DOHH2 (cell line): ENCODE measurements at regions not wholly inside any gene's neighbourhood (a gene's known extent, or its start where the extent isn't known, plus 50 kb on each side); places are given as distances from the start of the nearest gene placed in this dataset.

Experiments used
- H3F3A ChIP-seq: fragments of 200-600 bp; sonication (generic), shearing (Covaris generic); 2 replicates; pipeline ENCODE4 v1.6.0; 2016; ENCODE audit warnings: antibody characterized with exemption, mild to moderate bottlenecking; ENCODE audit not compliant: control insufficient read depth, insufficient read depth
- H3K27ac ChIP-seq: fragments of 200-600 bp; sonication (generic); 2 replicates; pipeline ENCODE4 v1.5.1; 2014; ENCODE audit warnings: low read depth, mild to moderate bottlenecking, low read length, moderate library complexity
- H3K27me3 ChIP-seq: fragments of 200-600 bp; sonication (generic); 2 replicates; pipeline ENCODE4 v1.6.1; 2014; ENCODE audit warnings: mild to moderate bottlenecking, low read length, mixed read lengths; ENCODE audit not compliant: control insufficient read depth
- H3K36me3 ChIP-seq: fragments of 200-600 bp; sonication (generic); 2 replicates; pipeline ENCODE4 v1.6.1; 2014; ENCODE audit warnings: mild to moderate bottlenecking, low read length, moderate library complexity, mixed read lengths; ENCODE audit not compliant: control insufficient read depth
- H3K4me1 ChIP-seq: fragments of 200-600 bp; sonication (generic); 2 replicates; pipeline ENCODE4 v1.6.1; 2014; ENCODE audit warnings: mild to moderate bottlenecking, low read length, mixed read lengths; ENCODE audit not compliant: control insufficient read depth
- H3K4me2 ChIP-seq: fragments of 200-600 bp; sonication (generic); 2 replicates; pipeline ENCODE4 v1.6.0; 2014; ENCODE audit warnings: mild to moderate bottlenecking, low read length, moderate library complexity
- H3K4me3 ChIP-seq: fragments of 200-600 bp; sonication (generic); 2 replicates; pipeline ENCODE4 v1.5.1; 2014; ENCODE audit warnings: mild to moderate bottlenecking, low read length, mixed read lengths
- H3K79me2 ChIP-seq: fragments of 200-600 bp; sonication (generic); 2 replicates; pipeline ENCODE4 v1.6.1; 2014; ENCODE audit warnings: mild to moderate bottlenecking, low read length, mixed read lengths; ENCODE audit not compliant: control insufficient read depth
- H3K9me2 ChIP-seq: fragments of 200-600 bp; sonication (generic); replicated peaks from 2 replicates; pipeline ENCODE4 v1.6.1; 2014; ENCODE audit warnings: mild to moderate bottlenecking, low read length, mixed read lengths; ENCODE audit not compliant: control insufficient read depth
- H3K9me3 ChIP-seq: fragments of 200-600 bp; sonication (generic); 2 replicates; pipeline ENCODE4 v1.6.1; 2014; ENCODE audit warnings: antibody characterized with exemption, low read length, mixed read lengths; ENCODE audit not compliant: control insufficient read depth, insufficient read depth
- H4K20me1 ChIP-seq: fragments of 200-600 bp; sonication (generic); 2 replicates; pipeline ENCODE4 v1.6.0; 2014; ENCODE audit warnings: low read depth, mild to moderate bottlenecking, antibody characterized with exemption, low read length, moderate library complexity; ENCODE audit not compliant: control insufficient read depth, insufficient read depth
- CTCF ChIP-seq: fragments of 200-600 bp; sonication (generic); IDR thresholded peaks from one replicate; pipeline ENCODE4 v1.5.1; 2014; ENCODE audit warnings: antibody characterized with exemption, mild to moderate bottlenecking, low read depth, low read length; ENCODE audit not compliant: poor library complexity, severe bottlenecking
- EZH2phosphoT487 ChIP-seq: fragments of 200-600 bp; sonication (generic); IDR thresholded peaks from 2 replicates; pipeline ENCODE4 v1.6.1; 2017; ENCODE audit warnings: borderline replicate concordance, mild to moderate bottlenecking, antibody characterized with exemption, low read length, moderate library complexity, mixed read lengths

GRCh38 chr9:105828171-105828570, 133.8 kb downstream of the TMEM38B start:
- H3K9me2 ChIP-seq: no peaks in the 10 kb centered on the region
- H3K4me2 ChIP-seq: no peak overlapping the region
- H3K4me3 ChIP-seq: no peak overlapping the region
- H3F3A ChIP-seq: no peaks in the 10 kb centered on the region
- H3K9me3 ChIP-seq: no peaks in the 10 kb centered on the region
- no peaks in the 10 kb centered on the region for H4K20me1 ChIP-seq
- no peak for TF ChIP-seq CTCF
- no peak for TF ChIP-seq EZH2phosphoT487
- no peak overlapping the region for H3K27ac ChIP-seq
- H3K27me3 ChIP-seq: no peaks in the 10 kb centered on the region
- H3K4me1 ChIP-seq: no peaks in the 10 kb centered on the region
- H3K36me3 ChIP-seq: no peaks in the 10 kb centered on the region
- no peaks in the 10 kb centered on the region for H3K79me2 ChIP-seq

- no peaks in the 10 kb centered on the region for H3K79me2 ChIP-seq
These were observed 134.4 kb downstream of the TMEM38B start for GRCh38 chr9:105828596-105829213.

DNA sequence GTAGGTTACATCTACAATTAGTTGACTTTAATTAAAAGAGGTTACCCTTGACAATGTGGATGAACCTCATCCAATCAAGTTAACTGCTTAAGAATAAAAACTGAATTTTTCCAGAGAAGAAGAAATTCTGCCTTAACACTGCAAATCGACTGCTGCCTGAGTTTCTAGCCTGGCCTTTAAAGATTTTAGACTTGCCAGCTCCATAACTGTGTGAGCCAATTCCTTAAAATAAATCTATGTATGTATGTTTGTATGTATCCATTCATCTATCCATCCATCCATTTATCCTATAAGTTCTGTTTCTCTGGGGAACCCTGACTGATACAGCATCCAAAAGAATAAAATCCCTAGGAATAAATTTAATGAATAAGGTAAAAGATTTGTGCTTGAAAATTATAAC, 136.1 kb downstream of the TMEM38B start:
- Histone ChIP-seq H3K27ac (no peak overlapping the region), H3K9me2 (no peaks in the 10 kb centered on the region), H3K79me2 (no peaks in the 10 kb centered on the region), H3K4me2 (no peak overlapping the region), H3F3A (no peaks in the 10 kb centered on the region), H4K20me1 (no peaks in the 10 kb centered on the region), H3K4me1 (no peaks in the 10 kb centered on the region), H3K9me3 (no peaks in the 10 kb centered on the region), H3K27me3 (no peaks in the 10 kb centered on the region), H3K4me3 (no peak overlapping the region), H3K36me3 (no peaks in the 10 kb centered on the region)
- TF ChIP-seq EZH2phosphoT487 (no peak), CTCF (no peak)

More at GRCh38 chr9:105828596-105829213, 134.4 kb downstream of the TMEM38B start:
- H3F3A ChIP-seq: no peaks in the 10 kb centered on the region
- no peak overlapping the region for H3K27ac ChIP-seq
- no peaks in the 10 kb centered on the region for H3K9me2 ChIP-seq
- no peaks in the 10 kb centered on the region for H4K20me1 ChIP-seq
- H3K9me3 ChIP-seq: no peaks in the 10 kb centered on the region
- H3K4me3 ChIP-seq: no peak overlapping the region
- H3K27me3 ChIP-seq: no peaks in the 10 kb centered on the region
- H3K4me1 ChIP-seq: no peaks in the 10 kb centered on the region
- no peak overlapping the region for H3K4me2 ChIP-seq
- H3K36me3 ChIP-seq: no peaks in the 10 kb centered on the region
- no peak for TF ChIP-seq EZH2phosphoT487
- TF ChIP-seq CTCF: no peak
